ENCODE measurements at regions not wholly inside any gene's neighbourhood (a gene's known extent, or its start where the extent isn't known, plus 50 kb on each side); places are given as distances from the start of the nearest gene placed in this dataset.
"Not testable (repeated sequence)": the region's sequence is repeated elsewhere in the genome, so short reads cannot be mapped to it uniquely, and the experiment has no call there.

GRCh38 chr6:126886106-126886505 is 232.4 kb upstream of the RSPO3 start:
- TF ChIP-seq CTCF (IDR thresholded peaks at IDR 0.05; ENCODE audit: insufficient read depth, low read depth, low read length): no peak
- no peak overlapping the region for H3K4me3 ChIP-seq (ENCODE audit: low read depth, low read length)
- peak; percentile 19 for DNase-seq (ENCODE audit: low read depth)

GRCh38 chr6:126888727-126889725 is 229.4 kb upstream of the RSPO3 start:
- DNase-seq (ENCODE audit: low read depth): no peak
- H3K4me3 ChIP-seq (ENCODE audit: low read depth, low read length): no peak overlapping the region
- no peak for TF ChIP-seq CTCF (IDR thresholded peaks at IDR 0.05; ENCODE audit: insufficient read depth, low read depth, low read length)

GRCh38 chr6:126890055-126890454 is 228.4 kb upstream of the RSPO3 start:
- H3K4me3 ChIP-seq (ENCODE audit: low read depth, low read length): no peak overlapping the region
- DNase-seq (ENCODE audit: low read depth): no peak
- TF ChIP-seq CTCF (IDR thresholded peaks at IDR 0.05; ENCODE audit: insufficient read depth, low read depth, low read length): no peak

- no peak for DNase-seq (ENCODE audit: low read depth)
- no peak overlapping the region for H3K4me3 ChIP-seq (ENCODE audit: low read depth, low read length)
- no peak for TF ChIP-seq CTCF (IDR thresholded peaks at IDR 0.05; ENCODE audit: insufficient read depth, low read depth, low read length)
These were observed 227.3 kb upstream of the RSPO3 start for GRCh38 chr6:126891158-126891557.

- not testable (repeated sequence) for DNase-seq (ENCODE audit: low read depth)
These were observed 225.6 kb upstream of the RSPO3 start for GRCh38 chr6:126892869-126893268.

GRCh38 chr6:126897758-126898157 is 220.7 kb upstream of the RSPO3 start:
- DNase-seq (ENCODE audit: low read depth): no peak
- no peak for TF ChIP-seq CTCF (IDR thresholded peaks at IDR 0.05; ENCODE audit: insufficient read depth, low read depth, low read length)

More at GRCh38 chr6:126892869-126893268, 225.6 kb upstream of the RSPO3 start:
- not testable (repeated sequence) for H3K4me3 ChIP-seq (ENCODE audit: low read depth, low read length)

GRCh38 chr6:126904176-126904575 is 214.3 kb upstream of the RSPO3 start:
- no peak for TF ChIP-seq CTCF (IDR thresholded peaks at IDR 0.05; ENCODE audit: insufficient read depth, low read depth, low read length)
- H3K4me3 ChIP-seq (ENCODE audit: low read depth, low read length): no peak overlapping the region
- DNase-seq (ENCODE audit: low read depth): no peak

More at GRCh38 chr6:126897758-126898157, 220.7 kb upstream of the RSPO3 start:
- no peak overlapping the region for H3K4me3 ChIP-seq (ENCODE audit: low read depth, low read length)
